Limb (tissue), 2 donors: ENCODE measurements at regions not wholly inside any gene's neighbourhood (a gene's known extent, or its start where the extent isn't known, plus 50 kb on each side); places are given as distances from the start of the nearest gene placed in this dataset.
"Not testable (repeated sequence)": the region's sequence is repeated elsewhere in the genome, so short reads cannot be mapped to it uniquely, and the experiment has no call there.

Experiments used
- DNase-seq, 2 donors: peaks; one replicate each; pipeline ENCODE4 v3.0.0-alpha.2; 2016; ENCODE audit errors: extremely low spot score in 2 of 2

- DNase-seq = no peak
Measured at GRCh38 chr4:162494935-162495334, 331.1 kb upstream of the FSTL5 start.

GRCh38 chr4:162485486-162485885 lies 321.7 kb upstream of the FSTL5 start:
- no peak for DNase-seq

DNA sequence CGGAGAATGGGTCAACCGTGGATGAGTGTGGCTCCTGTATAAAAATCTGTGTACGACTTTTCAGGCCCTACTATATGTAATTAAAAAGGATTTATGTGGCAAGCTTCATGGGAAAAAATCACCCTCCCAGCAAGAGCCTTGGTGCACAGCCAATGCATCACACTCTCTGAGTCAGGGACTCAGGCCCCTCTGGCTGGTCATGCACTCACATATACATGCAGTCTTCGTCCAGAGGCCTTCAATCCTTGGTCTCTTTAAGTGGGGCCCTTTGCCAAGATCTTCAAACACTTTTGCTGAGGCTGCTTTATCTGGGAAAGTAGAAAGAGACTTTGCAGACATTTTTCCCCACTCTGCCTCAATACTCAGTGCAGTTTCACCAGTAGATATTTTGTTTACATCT lies 311.4 kb upstream of the FSTL5 start:
- DNase-seq = no peak

- no peak for DNase-seq
Measured at GRCh38 chr4:162469977-162470376, 306.2 kb upstream of the FSTL5 start.

GRCh38 chr4:162465356-162465755 lies 301.6 kb upstream of the FSTL5 start:
- DNase-seq = not testable (repeated sequence)

DNA sequence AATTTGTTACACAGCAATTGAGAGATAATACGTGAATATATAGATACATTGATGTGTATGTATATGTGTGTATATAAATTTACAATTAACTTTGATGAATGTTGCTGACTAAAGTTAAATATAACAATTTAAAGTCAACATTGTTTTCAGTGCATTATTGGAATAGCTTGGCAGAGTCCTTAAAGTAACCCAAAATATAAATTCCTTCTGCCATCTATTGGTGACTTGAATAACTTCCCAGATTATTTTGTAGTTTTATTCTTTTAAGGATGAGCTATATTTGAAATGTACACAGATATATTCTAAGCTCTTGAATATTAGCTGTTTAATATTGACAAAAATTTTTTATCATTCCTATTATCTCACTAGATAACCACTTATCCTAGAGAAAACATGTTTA lies 298.2 kb upstream of the FSTL5 start:
- peak in 1 of 2 donors; percentile 47 for DNase-seq

DNA sequence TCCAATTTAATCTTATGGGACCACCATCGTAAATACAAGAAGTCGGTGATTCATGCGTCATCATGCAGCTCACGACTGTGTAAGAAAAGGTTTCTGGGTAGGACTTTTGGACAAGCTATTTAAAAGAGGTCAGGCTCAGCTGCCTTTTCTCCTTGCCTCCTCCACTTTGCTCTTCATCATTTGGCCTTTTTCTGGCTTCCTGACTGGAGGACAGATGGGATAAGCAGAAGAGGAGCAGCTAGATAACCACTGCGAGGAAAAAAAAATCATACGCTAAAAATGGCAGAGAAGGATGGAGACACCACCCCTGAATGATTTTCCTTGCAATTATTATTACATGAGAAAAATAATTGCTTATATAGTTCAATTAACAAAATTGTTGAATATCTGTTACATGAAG lies 294.3 kb upstream of the FSTL5 start:
- DNase-seq = no peak

DNA sequence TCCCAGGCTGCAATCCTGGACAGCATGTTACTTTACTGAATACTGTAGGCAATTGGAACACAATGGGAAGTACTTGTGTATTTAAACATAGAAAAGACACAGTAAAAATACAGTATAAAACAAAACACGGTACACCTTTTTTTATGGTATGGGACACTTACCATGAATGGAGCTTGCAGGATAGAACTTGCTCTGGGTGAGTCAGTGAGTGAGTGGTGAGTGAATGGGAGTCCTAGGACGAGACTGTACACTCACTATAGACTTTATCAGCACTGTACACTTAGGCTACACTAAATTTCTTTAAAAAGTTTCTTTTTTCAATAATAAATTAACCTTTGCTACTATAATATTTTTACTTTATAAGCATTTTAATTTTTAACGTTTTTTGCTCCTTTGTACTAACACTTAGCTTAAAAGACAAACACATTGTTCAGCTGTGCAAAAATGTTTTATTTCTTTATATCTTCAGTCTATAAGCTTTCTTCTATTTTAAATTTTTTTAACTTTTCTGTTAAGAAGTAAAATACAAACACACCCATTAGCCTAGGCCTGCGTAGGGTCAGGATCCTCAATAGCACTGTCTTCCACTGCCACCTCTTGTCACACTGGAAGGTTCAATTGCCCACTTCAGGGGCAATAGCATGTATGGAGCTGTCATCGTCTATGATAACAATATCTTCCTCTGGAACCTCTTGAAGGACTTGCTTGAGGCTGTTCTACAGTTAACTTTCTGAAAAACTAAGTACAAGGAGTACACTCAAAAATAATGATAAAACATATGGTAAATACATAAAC lies 293.5 kb upstream of the FSTL5 start:
- no peak for DNase-seq

- no peak for DNase-seq
Measured at GRCh38 chr4:162456106-162456505, 292.3 kb upstream of the FSTL5 start.

GRCh38 chr4:162450531-162451035 lies 286.8 kb upstream of the FSTL5 start:
- no peak for DNase-seq

GRCh38 chr4:162443510-162443909 lies 279.7 kb upstream of the FSTL5 start:
- no peak for DNase-seq

DNA sequence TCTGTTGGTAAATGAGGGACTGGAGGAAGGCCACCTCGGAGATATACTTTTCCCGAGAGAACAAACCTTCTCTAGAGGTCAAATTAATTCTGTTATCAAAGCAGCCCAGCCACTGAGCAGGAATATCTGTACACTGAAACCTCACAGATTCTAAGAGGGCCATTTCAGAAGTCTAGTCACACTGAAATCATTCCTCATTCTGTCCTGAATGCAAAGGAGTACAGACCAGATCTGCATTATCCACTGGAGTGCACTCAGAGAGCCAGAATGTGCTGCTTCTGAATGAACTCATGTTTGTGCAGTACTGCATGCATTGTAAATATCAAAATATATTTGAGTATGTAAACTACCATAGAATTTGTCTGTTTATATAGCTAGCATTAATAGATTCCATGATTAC lies 278.3 kb upstream of the FSTL5 start:
- no peak for DNase-seq

- no peak for DNase-seq
Measured at GRCh38 chr4:162422312-162422711, 258.5 kb upstream of the FSTL5 start.

DNA sequence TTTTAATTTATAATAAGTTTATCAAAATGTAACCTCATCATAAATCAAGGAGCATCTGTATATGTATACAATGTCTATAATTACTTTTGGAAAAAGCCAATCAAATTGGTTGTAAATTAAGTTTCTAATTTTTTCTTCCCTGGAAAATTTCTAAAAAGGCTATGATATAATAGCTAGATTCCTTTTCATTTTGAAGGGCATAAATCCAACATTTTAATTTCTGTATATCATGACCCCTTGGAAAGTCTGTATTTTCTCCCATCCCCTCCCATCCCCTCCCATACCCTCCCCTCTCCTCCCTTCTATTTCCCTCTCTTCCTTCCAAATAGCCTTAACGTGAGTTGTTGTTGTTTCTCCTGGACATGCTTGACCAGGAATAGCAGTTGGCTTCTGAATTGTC lies 247.1 kb upstream of the FSTL5 start:
- no peak for DNase-seq

DNA sequence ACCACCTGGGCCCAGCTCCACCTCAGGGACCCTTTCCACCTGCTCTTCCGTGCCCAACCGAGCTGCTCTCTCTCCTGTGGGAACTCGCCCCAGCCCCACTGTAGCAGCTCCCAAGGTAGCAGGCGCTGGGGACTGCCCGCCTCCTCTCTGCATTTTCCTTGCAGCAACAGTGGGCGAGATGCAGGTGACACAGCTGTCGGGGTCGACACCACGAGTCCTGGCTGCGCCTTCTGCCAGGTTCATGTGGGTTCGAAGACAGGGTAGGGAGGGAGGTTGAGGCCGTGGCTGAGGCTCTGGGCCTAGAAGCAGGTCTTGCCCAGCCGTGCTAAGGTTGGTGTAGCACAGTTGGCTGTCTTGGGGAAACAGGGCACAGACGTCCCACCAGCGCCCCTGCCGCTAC lies 245.2 kb upstream of the FSTL5 start:
- no peak for DNase-seq

DNA sequence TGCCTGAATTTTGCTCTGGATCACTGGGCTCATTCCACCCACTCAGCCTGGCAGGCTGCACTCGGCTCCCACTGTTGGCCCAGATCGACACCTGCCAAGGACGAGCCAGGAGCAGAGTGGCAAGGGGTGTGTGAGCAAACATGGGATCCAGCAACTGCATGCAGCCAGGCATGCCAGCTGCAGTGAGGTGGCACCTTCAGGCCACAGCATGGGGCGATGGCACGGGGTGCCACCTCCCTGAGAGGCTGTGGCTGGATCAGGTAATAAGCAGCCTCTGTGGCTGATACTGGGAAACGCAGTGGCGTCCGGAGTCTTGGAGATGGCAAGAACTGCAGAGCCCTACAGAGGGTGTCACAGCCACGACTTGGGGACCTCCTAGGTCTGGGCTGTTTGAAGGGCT lies 244.5 kb upstream of the FSTL5 start:
- DNase-seq = no peak

- DNase-seq = no peak
Measured at GRCh38 chr4:162406637-162407365, 243.0 kb upstream of the FSTL5 start.

GRCh38 chr4:162403932-162404331 lies 240.1 kb upstream of the FSTL5 start:
- no peak for DNase-seq

- no peak for DNase-seq
Measured at GRCh38 chr4:162403419-162403818, 239.6 kb upstream of the FSTL5 start.

DNA sequence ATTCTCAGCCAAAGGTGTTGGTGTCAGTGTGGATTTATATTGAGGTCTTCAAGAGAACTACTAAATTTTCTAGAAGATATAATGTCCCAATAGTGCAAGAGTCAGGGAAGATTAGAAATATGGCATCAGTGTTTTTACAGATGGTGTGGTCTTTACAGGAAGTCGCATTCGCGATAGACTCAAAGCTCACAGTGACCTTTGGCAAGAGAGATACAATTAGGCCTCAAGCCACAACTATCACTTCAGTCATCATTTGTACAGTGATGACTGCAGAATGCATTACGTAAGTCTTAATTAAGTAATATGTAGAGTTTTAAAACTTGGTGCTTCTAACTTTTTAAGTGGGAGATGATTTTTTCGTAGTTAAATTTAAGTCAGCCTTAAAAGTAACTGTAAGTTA lies 237.2 kb upstream of the FSTL5 start:
- no peak for DNase-seq

GRCh38 chr4:162392946-162393345 lies 229.1 kb upstream of the FSTL5 start:
- no peak for DNase-seq

DNA sequence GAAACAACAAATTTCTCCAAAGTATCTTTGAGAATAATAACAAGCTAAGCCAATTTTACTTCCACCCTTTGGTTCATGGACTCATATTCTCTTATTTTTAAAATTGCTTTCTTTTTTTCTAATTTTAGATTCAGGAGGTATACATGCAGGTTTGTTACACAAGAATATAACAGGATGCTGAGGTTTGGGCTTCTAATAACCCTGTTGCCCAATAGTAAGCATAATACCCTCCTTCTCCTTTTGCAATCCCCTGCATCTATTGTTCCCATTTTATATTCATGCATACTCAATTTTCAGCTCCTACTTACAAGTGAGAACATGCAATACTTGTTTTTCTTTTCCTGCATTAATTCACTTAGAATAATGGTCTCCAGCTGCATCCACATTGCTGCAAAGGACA lies 202.3 kb upstream of the FSTL5 start:
- no peak for DNase-seq

- no peak for DNase-seq
Measured at GRCh38 chr4:162364651-162365050, 200.9 kb upstream of the FSTL5 start.
